ENCODE measurements at regions not wholly inside any gene's neighbourhood (a gene's known extent, or its start where the extent isn't known, plus 50 kb on each side); places are given as distances from the start of the nearest gene placed in this dataset.

- intact Hi-C loops (cut with micrococcal nuclease; ENCODE audit: unreplicated experiment), result no loop called here
- Histone ChIP-seq H3K36me3 (ENCODE audit: insufficient read depth, low read length, poor library complexity, severe bottlenecking) (no peaks in the 10 kb centered on the region), H3K9me3 (ENCODE audit: low read depth, low read length, poor library complexity, severe bottlenecking) (no peaks in the 10 kb centered on the region), H3K4me1 (ENCODE audit: insufficient read depth, low read length, poor library complexity, severe bottlenecking) (no peaks in the 10 kb centered on the region), H3K4me3 (ENCODE audit: low read depth, low read length, poor library complexity, severe bottlenecking) (no peak overlapping the region), H3K27ac (ENCODE audit: low read depth, low read length, poor library complexity, severe bottlenecking) (no peak overlapping the region), H3K27me3 (replicated peaks; ENCODE audit: insufficient read depth, low read depth, low read length, poor library complexity) (no peaks in the 10 kb centered on the region)
- BruUV-seq (replicated peaks), result no TSS peak
- ChIA-PET CTCF (no interaction called here), POLR2A (ENCODE audit: low non-redundant PET) (no interaction called here)
- no peak for DNase-seq (ENCODE audit: low spot score)
- TF ChIP-seq EZH2 (IDR thresholded peaks at IDR 0.05; ENCODE audit: borderline replicate concordance, low read depth, low read length, poor library complexity, severe bottlenecking) (no peak), CTCF (conservative IDR thresholded peaks at IDR 0.05; ENCODE audit: low read depth, low read length) (no peak)
Observed at GRCh38 chr14:27384124-27384523, 786.3 kb upstream of the NOVA1 start.

- BruUV-seq (replicated peaks), result no TSS peak
- CTCF ChIA-PET, result no interaction called here
- POLR2A ChIA-PET (ENCODE audit: low non-redundant PET), result no interaction called here
- TF ChIP-seq EZH2 (IDR thresholded peaks at IDR 0.05; ENCODE audit: borderline replicate concordance, low read depth, low read length, poor library complexity, severe bottlenecking) (no peak), CTCF (conservative IDR thresholded peaks at IDR 0.05; ENCODE audit: low read depth, low read length) (no peak)
- Histone ChIP-seq H3K36me3 (ENCODE audit: insufficient read depth, low read length, poor library complexity, severe bottlenecking) (no peaks in the 10 kb centered on the region), H3K4me3 (ENCODE audit: low read depth, low read length, poor library complexity, severe bottlenecking) (no peak overlapping the region), H3K27me3 (replicated peaks; ENCODE audit: insufficient read depth, low read depth, low read length, poor library complexity) (no peaks in the 10 kb centered on the region), H3K27ac (ENCODE audit: low read depth, low read length, poor library complexity, severe bottlenecking) (no peak overlapping the region), H3K4me1 (ENCODE audit: insufficient read depth, low read length, poor library complexity, severe bottlenecking) (no peaks in the 10 kb centered on the region), H3K9me3 (ENCODE audit: low read depth, low read length, poor library complexity, severe bottlenecking) (no peaks in the 10 kb centered on the region)
- DNase-seq (ENCODE audit: low spot score), result no peak
- intact Hi-C loops (cut with micrococcal nuclease; ENCODE audit: unreplicated experiment), result no loop called here
Observed at GRCh38 chr14:27386391-27386790, 788.6 kb upstream of the NOVA1 start.

- ChIA-PET CTCF (no interaction called here), POLR2A (ENCODE audit: low non-redundant PET) (no interaction called here)
Observed at GRCh38 chr14:27387463-27387862, 789.6 kb upstream of the NOVA1 start.

More at GRCh38 chr14:27387463-27387862, 789.6 kb upstream of the NOVA1 start:
- Histone ChIP-seq H3K27ac (ENCODE audit: low read depth, low read length, poor library complexity, severe bottlenecking) (no peak overlapping the region), H3K9me3 (ENCODE audit: low read depth, low read length, poor library complexity, severe bottlenecking) (no peaks in the 10 kb centered on the region), H3K27me3 (replicated peaks; ENCODE audit: insufficient read depth, low read depth, low read length, poor library complexity) (no peaks in the 10 kb centered on the region), H3K4me3 (ENCODE audit: low read depth, low read length, poor library complexity, severe bottlenecking) (no peak overlapping the region), H3K36me3 (ENCODE audit: insufficient read depth, low read length, poor library complexity, severe bottlenecking) (no peaks in the 10 kb centered on the region), H3K4me1 (ENCODE audit: insufficient read depth, low read length, poor library complexity, severe bottlenecking) (no peaks in the 10 kb centered on the region)
- DNase-seq (ENCODE audit: low spot score), result no peak
- BruUV-seq (replicated peaks), result no TSS peak
- intact Hi-C loops (cut with micrococcal nuclease; ENCODE audit: unreplicated experiment), result no loop called here
- TF ChIP-seq CTCF (conservative IDR thresholded peaks at IDR 0.05; ENCODE audit: low read depth, low read length) (no peak), EZH2 (IDR thresholded peaks at IDR 0.05; ENCODE audit: borderline replicate concordance, low read depth, low read length, poor library complexity, severe bottlenecking) (no peak)

Measured in A673 (cell line).